ENCODE measurements at regions not wholly inside any gene's neighbourhood (a gene's known extent, or its start where the extent isn't known, plus 50 kb on each side); places are given as distances from the start of the nearest gene placed in this dataset.

- DNase-seq (ENCODE audit: low spot score) = no peak
- no peak overlapping the region for H3K4me3 ChIP-seq
- no peaks in the 10 kb centered on the region for H3K4me1 ChIP-seq (replicated peaks)
- no peaks in the 10 kb centered on the region for H3K36me3 ChIP-seq
- 61% methylated on average over 3 of the region's 3 CpGs for WGBS
- no peaks in the 10 kb centered on the region for H3K27me3 ChIP-seq (replicated peaks; ENCODE audit: insufficient read depth)
- intact Hi-C loops (cut with DNase I) = no loop called here
- no peak for TF ChIP-seq POLR2A (IDR thresholded peaks at IDR 0.05)
- no peak for TF ChIP-seq POLR2AphosphoS5 (IDR thresholded peaks at IDR 0.05)
- TF ChIP-seq, protein P1, sequence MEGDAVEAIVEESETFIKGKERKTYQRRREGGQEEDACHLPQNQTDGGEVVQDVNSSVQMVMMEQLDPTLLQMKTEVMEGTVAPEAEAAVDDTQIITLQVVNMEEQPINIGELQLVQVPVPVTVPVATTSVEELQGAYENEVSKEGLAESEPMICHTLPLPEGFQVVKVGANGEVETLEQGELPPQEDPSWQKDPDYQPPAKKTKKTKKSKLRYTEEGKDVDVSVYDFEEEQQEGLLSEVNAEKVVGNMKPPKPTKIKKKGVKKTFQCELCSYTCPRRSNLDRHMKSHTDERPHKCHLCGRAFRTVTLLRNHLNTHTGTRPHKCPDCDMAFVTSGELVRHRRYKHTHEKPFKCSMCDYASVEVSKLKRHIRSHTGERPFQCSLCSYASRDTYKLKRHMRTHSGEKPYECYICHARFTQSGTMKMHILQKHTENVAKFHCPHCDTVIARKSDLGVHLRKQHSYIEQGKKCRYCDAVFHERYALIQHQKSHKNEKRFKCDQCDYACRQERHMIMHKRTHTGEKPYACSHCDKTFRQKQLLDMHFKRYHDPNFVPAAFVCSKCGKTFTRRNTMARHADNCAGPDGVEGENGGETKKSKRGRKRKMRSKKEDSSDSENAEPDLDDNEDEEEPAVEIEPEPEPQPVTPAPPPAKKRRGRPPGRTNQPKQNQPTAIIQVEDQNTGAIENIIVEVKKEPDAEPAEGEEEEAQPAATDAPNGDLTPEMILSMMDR (IDR thresholded peaks at IDR 0.05) = no peak
- H3K9me3 ChIP-seq = no peaks in the 10 kb centered on the region
- no peak overlapping the region for H3K27ac ChIP-seq
Observed at GRCh38 chr20:6831461-6831860, 64.0 kb downstream of the BMP2 start.

DNA sequence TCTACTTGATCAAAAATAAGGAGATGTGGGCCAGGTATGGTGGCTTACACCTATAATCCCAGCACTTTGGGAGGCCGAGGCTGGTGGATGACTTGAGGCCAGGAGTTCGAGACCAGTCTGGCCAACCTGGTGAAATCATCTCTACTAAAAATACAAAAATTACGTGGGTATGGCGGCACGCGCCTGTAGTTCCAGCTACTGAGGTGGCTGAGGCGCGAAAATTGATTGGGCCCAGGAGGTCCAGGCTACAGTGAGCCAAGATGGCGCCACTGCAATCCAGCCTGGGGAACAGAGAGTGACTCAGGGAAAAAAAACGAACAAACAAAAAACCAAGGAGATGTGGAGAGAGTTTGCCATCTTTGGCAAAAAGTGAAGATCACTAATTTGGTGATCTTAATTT, 65.3 kb downstream of the BMP2 start:
- WGBS = 97% methylated on average over 10 of the region's 10 CpGs
- H3K4me1 ChIP-seq (replicated peaks) = no peaks in the 10 kb centered on the region
- no peaks in the 10 kb centered on the region for H3K9me3 ChIP-seq
- H3K36me3 ChIP-seq = no peaks in the 10 kb centered on the region
- intact Hi-C loops (cut with DNase I) = no loop called here
- TF ChIP-seq POLR2AphosphoS5 (IDR thresholded peaks at IDR 0.05) (no peak), POLR2A (IDR thresholded peaks at IDR 0.05) (no peak)
- TF ChIP-seq, protein P1 (IDR thresholded peaks at IDR 0.05) = no peak
- DNase-seq (ENCODE audit: low spot score) = no peak
- H3K27me3 ChIP-seq (replicated peaks; ENCODE audit: insufficient read depth) = no peaks in the 10 kb centered on the region
- H3K27ac ChIP-seq = no peak overlapping the region
- H3K4me3 ChIP-seq = no peak overlapping the region

DNA sequence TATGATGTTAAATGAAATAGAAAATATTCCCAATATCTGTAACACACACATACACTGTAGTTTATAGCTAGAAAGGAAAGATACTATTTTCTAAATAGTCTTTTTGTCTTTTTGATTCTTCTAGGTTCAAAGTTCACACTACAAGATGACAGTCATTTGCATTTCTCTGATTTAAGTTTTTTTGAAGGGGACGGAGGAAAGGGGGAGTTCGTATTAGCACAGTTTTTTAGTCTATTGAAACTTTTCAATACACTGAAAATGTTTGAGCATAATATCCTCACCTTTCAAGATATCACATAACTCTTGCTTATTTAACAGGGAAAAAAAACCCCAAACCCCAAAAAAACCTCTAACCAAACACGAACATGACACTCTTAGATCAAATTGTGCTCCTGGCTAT, 68.1 kb downstream of the BMP2 start:
- Histone ChIP-seq H3K27ac (no peak overlapping the region), H3K27me3 (replicated peaks; ENCODE audit: insufficient read depth) (no peaks in the 10 kb centered on the region), H3K9me3 (no peaks in the 10 kb centered on the region), H3K4me3 (no peak overlapping the region), H3K36me3 (no peaks in the 10 kb centered on the region), H3K4me1 (replicated peaks) (no peaks in the 10 kb centered on the region)
- TF ChIP-seq POLR2AphosphoS5 (IDR thresholded peaks at IDR 0.05) (no peak), POLR2A (IDR thresholded peaks at IDR 0.05) (no peak)
- TF ChIP-seq, protein P1 (IDR thresholded peaks at IDR 0.05) = no peak
- intact Hi-C loops (cut with DNase I) = no loop called here
- WGBS = 84% methylated on average over 3 of the region's 3 CpGs
- no peak for DNase-seq (ENCODE audit: low spot score)

DNA sequence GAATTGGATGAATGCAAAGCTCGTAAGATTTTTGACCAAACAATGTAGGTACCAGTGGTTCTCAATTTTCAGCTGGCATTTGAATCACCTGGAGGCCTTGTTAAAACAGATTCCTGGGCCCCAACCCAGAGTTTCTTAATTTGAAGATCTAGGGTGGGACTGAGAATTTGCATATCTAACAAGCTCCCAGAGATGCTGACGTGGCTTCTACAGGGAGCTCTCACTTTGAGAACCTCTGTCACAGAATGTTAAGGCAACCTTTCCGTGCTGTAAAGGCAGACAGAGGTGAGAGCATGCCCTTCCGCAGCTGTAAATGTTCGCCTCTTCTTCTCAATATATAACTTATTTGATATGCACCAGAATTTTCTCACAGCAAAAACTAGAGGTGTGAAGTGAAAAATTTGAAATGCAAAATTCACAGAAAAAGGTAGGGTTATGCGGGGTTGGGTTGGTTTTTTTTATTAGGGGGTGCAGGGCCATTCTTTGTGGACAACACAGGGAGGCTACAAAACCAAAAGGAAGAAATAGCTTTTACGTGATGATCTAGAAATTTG, 69.4 kb downstream of the BMP2 start:
- Histone ChIP-seq H3K9me3 (no peaks in the 10 kb centered on the region), H3K36me3 (no peaks in the 10 kb centered on the region), H3K27ac (no peak overlapping the region), H3K4me3 (no peak overlapping the region), H3K27me3 (replicated peaks; ENCODE audit: insufficient read depth) (no peaks in the 10 kb centered on the region), H3K4me1 (replicated peaks) (no peaks in the 10 kb centered on the region)
- intact Hi-C loops (cut with DNase I) = no loop called here
- no peak for DNase-seq (ENCODE audit: low spot score)
- WGBS = 90% methylated on average over 7 of the region's 7 CpGs
- TF ChIP-seq POLR2A (IDR thresholded peaks at IDR 0.05) (no peak), POLR2AphosphoS5 (IDR thresholded peaks at IDR 0.05) (no peak)
- TF ChIP-seq, protein P1 (IDR thresholded peaks at IDR 0.05) = no peak

GRCh38 chr20:6837730-6838129, 70.2 kb downstream of the BMP2 start:
- 83% methylated on average over 2 of the region's 2 CpGs for WGBS
- Histone ChIP-seq H3K4me1 (replicated peaks) (no peaks in the 10 kb centered on the region), H3K4me3 (no peak overlapping the region), H3K27ac (no peak overlapping the region), H3K9me3 (no peaks in the 10 kb centered on the region), H3K27me3 (replicated peaks; ENCODE audit: insufficient read depth) (no peaks in the 10 kb centered on the region), H3K36me3 (no peaks in the 10 kb centered on the region)
- TF ChIP-seq, protein P1 (IDR thresholded peaks at IDR 0.05) = no peak
- TF ChIP-seq POLR2AphosphoS5 (IDR thresholded peaks at IDR 0.05) (no peak), POLR2A (IDR thresholded peaks at IDR 0.05) (no peak)
- intact Hi-C loops (cut with DNase I) = no loop called here
- no peak for DNase-seq (ENCODE audit: low spot score)
